ENCODE measurements at regions not wholly inside any gene's neighbourhood (a gene's known extent, or its start where the extent isn't known, plus 50 kb on each side); places are given as distances from the start of the nearest gene placed in this dataset.

DNA sequence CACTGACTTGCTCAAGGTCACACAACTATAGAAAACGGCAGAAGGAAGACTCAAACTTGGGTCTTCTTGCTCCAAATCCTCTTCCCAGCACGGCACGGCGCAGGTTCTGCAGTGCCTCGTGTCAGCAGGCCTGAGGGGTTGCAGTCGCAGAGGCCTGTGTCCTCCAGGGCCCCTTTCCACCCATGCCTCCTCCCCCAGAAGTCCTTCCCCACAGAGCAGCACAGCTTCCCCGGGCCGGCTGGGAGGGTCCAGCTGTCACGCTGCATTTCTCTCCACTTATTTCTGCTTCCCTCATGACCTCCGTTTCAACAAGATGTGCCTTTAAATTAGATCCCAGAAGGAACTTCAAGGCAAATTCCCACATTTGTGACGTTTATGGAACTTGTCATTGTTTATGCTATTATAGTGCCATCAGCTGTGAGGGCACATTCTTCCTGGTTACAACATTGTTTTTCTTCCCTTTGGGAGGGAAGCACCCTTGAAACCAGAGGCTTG, 148.4 kb downstream of the C5orf15 start:
- TF ChIP-seq, protein P1, sequence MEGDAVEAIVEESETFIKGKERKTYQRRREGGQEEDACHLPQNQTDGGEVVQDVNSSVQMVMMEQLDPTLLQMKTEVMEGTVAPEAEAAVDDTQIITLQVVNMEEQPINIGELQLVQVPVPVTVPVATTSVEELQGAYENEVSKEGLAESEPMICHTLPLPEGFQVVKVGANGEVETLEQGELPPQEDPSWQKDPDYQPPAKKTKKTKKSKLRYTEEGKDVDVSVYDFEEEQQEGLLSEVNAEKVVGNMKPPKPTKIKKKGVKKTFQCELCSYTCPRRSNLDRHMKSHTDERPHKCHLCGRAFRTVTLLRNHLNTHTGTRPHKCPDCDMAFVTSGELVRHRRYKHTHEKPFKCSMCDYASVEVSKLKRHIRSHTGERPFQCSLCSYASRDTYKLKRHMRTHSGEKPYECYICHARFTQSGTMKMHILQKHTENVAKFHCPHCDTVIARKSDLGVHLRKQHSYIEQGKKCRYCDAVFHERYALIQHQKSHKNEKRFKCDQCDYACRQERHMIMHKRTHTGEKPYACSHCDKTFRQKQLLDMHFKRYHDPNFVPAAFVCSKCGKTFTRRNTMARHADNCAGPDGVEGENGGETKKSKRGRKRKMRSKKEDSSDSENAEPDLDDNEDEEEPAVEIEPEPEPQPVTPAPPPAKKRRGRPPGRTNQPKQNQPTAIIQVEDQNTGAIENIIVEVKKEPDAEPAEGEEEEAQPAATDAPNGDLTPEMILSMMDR (IDR thresholded peaks at IDR 0.05): no peak
- TF ChIP-seq POLR2AphosphoS5 (IDR thresholded peaks at IDR 0.05): no peak

Measured in prostate gland (tissue), 2 donors.